ENCODE measurements at regions not wholly inside any gene's neighbourhood (a gene's known extent, or its start where the extent isn't known, plus 50 kb on each side); places are given as distances from the start of the nearest gene placed in this dataset.

DNA sequence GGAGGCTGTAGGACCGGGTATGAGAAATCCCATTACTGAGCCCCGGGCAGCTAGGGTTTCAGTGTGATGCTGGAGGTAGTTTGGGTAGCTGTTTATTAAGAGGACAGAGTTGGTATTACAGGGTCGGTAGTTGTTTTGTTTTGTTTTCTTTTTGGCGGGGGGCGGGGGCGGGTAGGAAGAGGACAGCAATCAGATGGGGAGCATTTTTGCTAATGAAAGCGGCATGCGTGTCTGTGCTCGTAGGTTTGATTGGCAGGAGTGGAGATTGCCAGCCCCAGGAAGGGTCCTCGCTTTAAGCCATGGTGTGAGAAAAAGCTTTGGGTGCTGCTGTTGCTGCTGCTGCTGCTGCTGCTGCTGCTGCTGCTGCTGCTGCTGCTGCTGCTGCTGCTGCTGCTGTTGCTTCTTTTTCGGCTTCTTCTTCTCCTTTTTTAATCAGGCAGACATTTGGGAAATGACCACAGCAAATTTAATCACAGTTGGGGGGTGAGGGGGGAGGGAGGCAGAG, 498.5 kb upstream of the ZFHX3 start:
- TF ChIP-seq, protein P1, sequence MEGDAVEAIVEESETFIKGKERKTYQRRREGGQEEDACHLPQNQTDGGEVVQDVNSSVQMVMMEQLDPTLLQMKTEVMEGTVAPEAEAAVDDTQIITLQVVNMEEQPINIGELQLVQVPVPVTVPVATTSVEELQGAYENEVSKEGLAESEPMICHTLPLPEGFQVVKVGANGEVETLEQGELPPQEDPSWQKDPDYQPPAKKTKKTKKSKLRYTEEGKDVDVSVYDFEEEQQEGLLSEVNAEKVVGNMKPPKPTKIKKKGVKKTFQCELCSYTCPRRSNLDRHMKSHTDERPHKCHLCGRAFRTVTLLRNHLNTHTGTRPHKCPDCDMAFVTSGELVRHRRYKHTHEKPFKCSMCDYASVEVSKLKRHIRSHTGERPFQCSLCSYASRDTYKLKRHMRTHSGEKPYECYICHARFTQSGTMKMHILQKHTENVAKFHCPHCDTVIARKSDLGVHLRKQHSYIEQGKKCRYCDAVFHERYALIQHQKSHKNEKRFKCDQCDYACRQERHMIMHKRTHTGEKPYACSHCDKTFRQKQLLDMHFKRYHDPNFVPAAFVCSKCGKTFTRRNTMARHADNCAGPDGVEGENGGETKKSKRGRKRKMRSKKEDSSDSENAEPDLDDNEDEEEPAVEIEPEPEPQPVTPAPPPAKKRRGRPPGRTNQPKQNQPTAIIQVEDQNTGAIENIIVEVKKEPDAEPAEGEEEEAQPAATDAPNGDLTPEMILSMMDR (conservative IDR thresholded peaks at IDR 0.05) = peak; percentile 23
- Histone ChIP-seq H3K27me3 (ENCODE audit: control insufficient read depth, insufficient read depth, low read length, poor library complexity, severe bottlenecking) (no peaks in the 10 kb centered on the region), H3K9ac (ENCODE audit: extremely low read depth, low read length, poor library complexity, severe bottlenecking) (no peak overlapping the region), H3K36me3 (ENCODE audit: control insufficient read depth, insufficient read depth, low read length) (no peaks in the 10 kb centered on the region), H3K4me1 (ENCODE audit: control insufficient read depth, insufficient read depth, low read length) (peaks cover 8% of the 10 kb centered on the region), H3K4me3 (ENCODE audit: low read length) (no peak overlapping the region), H3K9me3 (ENCODE audit: control insufficient read depth, low read length) (no peaks in the 10 kb centered on the region), H3K27ac (ENCODE audit: low read depth, low read length) (peak overlapping the region; percentile 89)
- H3K4me3 Mint-ChIP-seq = no peak overlapping the region
- peak; percentile 67 for DNase-seq
- H3K9me3 Mint-ChIP-seq = no peaks in the 10 kb centered on the region
- peaks cover 48% of the 10 kb centered on the region for H3K4me1 Mint-ChIP-seq
- WGBS, 2 experiments (ENCODE audit: insufficient coverage in 1 of 2, insufficient read length in 1 of 2) = 30 to 35% methylated on average over 2 to 10 of the region's 11 CpGs
- no peaks in the 10 kb centered on the region for H3K36me3 Mint-ChIP-seq (ENCODE audit: low read depth)
- no peak overlapping the region for H3K27ac Mint-ChIP-seq
- peaks cover 12% of the 10 kb centered on the region for H3K27me3 Mint-ChIP-seq (ENCODE audit: insufficient read depth)

DNA sequence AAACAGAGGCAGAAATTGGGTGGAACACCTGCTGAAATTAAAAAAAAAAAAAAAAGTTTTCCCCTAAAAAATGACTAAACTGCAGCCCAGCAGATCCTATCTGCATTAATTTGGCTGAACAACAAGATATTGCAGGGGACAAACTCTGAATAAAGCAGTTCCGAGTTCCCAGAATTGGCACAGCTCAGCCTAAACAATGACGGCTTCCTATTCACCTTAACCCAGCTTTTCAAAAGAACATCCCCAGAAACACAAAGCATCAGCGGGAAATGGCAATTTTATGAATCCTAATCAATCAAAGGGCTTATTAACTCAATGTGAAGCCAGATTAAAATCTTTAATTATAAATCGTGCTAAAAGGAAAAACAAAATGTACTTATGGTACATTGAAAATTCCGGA, 497.8 kb upstream of the ZFHX3 start:
- TF ChIP-seq, protein P1 (conservative IDR thresholded peaks at IDR 0.05) = no peak
- no peaks in the 10 kb centered on the region for H3K9me3 Mint-ChIP-seq
- no peak overlapping the region for H3K27ac Mint-ChIP-seq
- 85 to 93% methylated on average over 2 to 5 of the region's 5 CpGs for WGBS, 2 experiments (ENCODE audit: insufficient coverage in 1 of 2, insufficient read length in 1 of 2)
- H3K4me1 Mint-ChIP-seq = peaks cover 41% of the 10 kb centered on the region
- Histone ChIP-seq H3K4me1 (ENCODE audit: control insufficient read depth, insufficient read depth, low read length) (peaks cover 7% of the 10 kb centered on the region), H3K9me3 (ENCODE audit: control insufficient read depth, low read length) (no peaks in the 10 kb centered on the region), H3K4me3 (ENCODE audit: low read length) (no peak overlapping the region), H3K27me3 (ENCODE audit: control insufficient read depth, insufficient read depth, low read length, poor library complexity, severe bottlenecking) (no peaks in the 10 kb centered on the region), H3K9ac (ENCODE audit: extremely low read depth, low read length, poor library complexity, severe bottlenecking) (no peak overlapping the region), H3K27ac (ENCODE audit: low read depth, low read length) (peak overlapping the region; percentile 89), H3K36me3 (ENCODE audit: control insufficient read depth, insufficient read depth, low read length) (no peaks in the 10 kb centered on the region)
- H3K27me3 Mint-ChIP-seq (ENCODE audit: insufficient read depth) = peaks cover 12% of the 10 kb centered on the region
- H3K4me3 Mint-ChIP-seq = no peak overlapping the region
- DNase-seq = no peak
- H3K36me3 Mint-ChIP-seq (ENCODE audit: low read depth) = no peaks in the 10 kb centered on the region

DNA sequence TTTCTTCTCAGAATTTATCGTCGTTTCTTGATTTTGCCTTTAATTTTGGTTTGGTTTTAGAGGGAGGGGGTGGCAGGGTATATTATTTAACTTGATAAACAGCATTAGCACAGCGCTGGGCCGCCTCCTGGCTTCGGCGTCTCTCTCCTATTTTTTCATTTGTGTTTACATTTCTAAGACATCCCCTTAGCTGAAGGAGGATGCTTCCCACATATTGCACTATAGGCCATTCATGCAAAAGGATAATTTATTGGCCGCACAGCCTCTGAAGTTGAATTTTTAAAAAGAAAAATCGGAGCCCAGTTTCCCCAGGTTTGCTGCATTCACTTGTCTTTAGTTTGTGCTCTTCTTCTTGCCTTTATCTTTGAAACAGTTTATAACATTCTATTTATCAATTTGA, 497.4 kb upstream of the ZFHX3 start:
- Histone ChIP-seq H3K27ac (ENCODE audit: low read depth, low read length) (peak overlapping the region; percentile 89), H3K4me1 (ENCODE audit: control insufficient read depth, insufficient read depth, low read length) (peaks cover 7% of the 10 kb centered on the region), H3K9ac (ENCODE audit: extremely low read depth, low read length, poor library complexity, severe bottlenecking) (no peak overlapping the region), H3K27me3 (ENCODE audit: control insufficient read depth, insufficient read depth, low read length, poor library complexity, severe bottlenecking) (no peaks in the 10 kb centered on the region), H3K36me3 (ENCODE audit: control insufficient read depth, insufficient read depth, low read length) (no peaks in the 10 kb centered on the region), H3K9me3 (ENCODE audit: control insufficient read depth, low read length) (no peaks in the 10 kb centered on the region), H3K4me3 (ENCODE audit: low read length) (no peak overlapping the region)
- Mint-ChIP-seq H3K27me3 (ENCODE audit: insufficient read depth) (peaks cover 12% of the 10 kb centered on the region), H3K9me3 (no peaks in the 10 kb centered on the region), H3K27ac (no peak overlapping the region), H3K4me3 (no peak overlapping the region), H3K36me3 (ENCODE audit: low read depth) (no peaks in the 10 kb centered on the region), H3K4me1 (peaks cover 37% of the 10 kb centered on the region)
- DNase-seq = no peak
- TF ChIP-seq, protein P1 (conservative IDR thresholded peaks at IDR 0.05) = no peak
- WGBS, 2 experiments (ENCODE audit: insufficient coverage in 1 of 2, insufficient read length in 1 of 2) = 82 to 97% methylated on average over 4 to 6 of the region's 8 CpGs

All from endodermal cell (in vitro differentiated cells).